Skeletal muscle tissue (tissue), 3 donors: ENCODE measurements at regions not wholly inside any gene's neighbourhood (a gene's known extent, or its start where the extent isn't known, plus 50 kb on each side); places are given as distances from the start of the nearest gene placed in this dataset.
"Not testable (repeated sequence)": the region's sequence is repeated elsewhere in the genome, so short reads cannot be mapped to it uniquely, and the experiment has no call there.

ENCODE experiments used
- H3K27ac ChIP-seq: one replicate; pipeline ENCODE4 v1.7.0; 2013; ENCODE audit warnings: mild to moderate bottlenecking, low read depth, low read length, inconsistent platforms
- H3K27me3 ChIP-seq, 3 donors: one replicate each; pipeline ENCODE4 v1.7.0; 2013; ENCODE audit warnings: low read length in 3 of 3; ENCODE audit not compliant: control insufficient read depth in 3 of 3, insufficient read depth in 3 of 3
- H3K36me3 ChIP-seq, 3 donors: one replicate each; pipeline ENCODE4 v1.7.0; 2013; ENCODE audit warnings: low read length in 3 of 3; ENCODE audit not compliant: control insufficient read depth in 3 of 3, insufficient read depth in 3 of 3
- H3K4me1 ChIP-seq, 3 donors: one replicate each; pipeline ENCODE4 v1.7.0; 2013; ENCODE audit warnings: low read length in 3 of 3, mild to moderate bottlenecking in 3 of 3; ENCODE audit not compliant: control insufficient read depth in 3 of 3, insufficient read depth in 3 of 3
- H3K4me3 ChIP-seq, 3 donors: one replicate each; pipeline ENCODE4 v1.7.0; 2013; ENCODE audit warnings: low read length in 3 of 3
- H3K9ac ChIP-seq, 3 donors: one replicate each; pipeline ENCODE4 v1.7.0; 2013; ENCODE audit warnings: low read length in 3 of 3, mild to moderate bottlenecking in 3 of 3, moderate library complexity in 2 of 3, low read depth in 1 of 3
- H3K9me3 ChIP-seq, 3 donors: one replicate each; pipeline ENCODE4 v1.7.0; 2013; ENCODE audit warnings: low read length in 3 of 3; ENCODE audit not compliant: control insufficient read depth in 3 of 3
- donor health status: Osteomylitis.

GRCh38 chr13:19056355-19056880, 125.2 kb downstream of the TUBA3C start:
- Histone ChIP-seq H3K9ac (no peak overlapping the region), H3K27me3 (no peaks in the 10 kb centered on the region), H3K27ac (no peak overlapping the region), H3K36me3 (no peaks in the 10 kb centered on the region), H3K4me1 (no peaks in the 10 kb centered on the region), H3K9me3 (peaks cover 0 to 4% (median 0%) of the 10 kb centered on the region in 3 donors), H3K4me3 (no peak overlapping the region)

- Histone ChIP-seq H3K4me1 (no peaks in the 10 kb centered on the region), H3K27ac (no peak overlapping the region), H3K4me3 (no peak overlapping the region), H3K36me3 (no peaks in the 10 kb centered on the region), H3K9ac (no peak overlapping the region), H3K27me3 (no peaks in the 10 kb centered on the region), H3K9me3 (peaks cover 0 to 4% (median 0%) of the 10 kb centered on the region in 3 donors)
Observed at GRCh38 chr13:19055611-19056010, 126.0 kb downstream of the TUBA3C start.

- H3K4me3 ChIP-seq, result no peak overlapping the region
- H3K27me3 ChIP-seq, result no peaks in the 10 kb centered on the region
- no peaks in the 10 kb centered on the region for H3K36me3 ChIP-seq
- no peak overlapping the region for H3K27ac ChIP-seq
- H3K4me1 ChIP-seq, result no peaks in the 10 kb centered on the region
- H3K9ac ChIP-seq, result no peak overlapping the region
- peaks cover 0 to 4% (median 0%) of the 10 kb centered on the region in 3 donors for H3K9me3 ChIP-seq
Observed at GRCh38 chr13:19053561-19053960, 128.1 kb downstream of the TUBA3C start.

- H3K4me3 ChIP-seq, result no peak overlapping the region
- no peaks in the 10 kb centered on the region for H3K4me1 ChIP-seq
- H3K27me3 ChIP-seq, result no peaks in the 10 kb centered on the region
- H3K36me3 ChIP-seq, result no peaks in the 10 kb centered on the region
- H3K9me3 ChIP-seq, result peaks cover 0 to 4% (median 0%) of the 10 kb centered on the region in 3 donors
- H3K27ac ChIP-seq, result no peak overlapping the region
- H3K9ac ChIP-seq, result no peak overlapping the region
Observed at GRCh38 chr13:19052931-19053330, 128.7 kb downstream of the TUBA3C start.

- H3K4me1 ChIP-seq, result no peaks in the 10 kb centered on the region
- H3K27ac ChIP-seq, result no peak overlapping the region
- H3K9ac ChIP-seq, result no peak overlapping the region
- no peak overlapping the region for H3K4me3 ChIP-seq
- no peaks in the 10 kb centered on the region for H3K36me3 ChIP-seq
- H3K9me3 ChIP-seq, result peaks cover 0 to 4% (median 0%) of the 10 kb centered on the region in 3 donors
- no peaks in the 10 kb centered on the region for H3K27me3 ChIP-seq
Observed at GRCh38 chr13:19052180-19052579, 129.4 kb downstream of the TUBA3C start.

- H3K9me3 ChIP-seq, result peaks cover 0 to 4% (median 0%) of the 10 kb centered on the region in 3 donors
- H3K36me3 ChIP-seq, result no peaks in the 10 kb centered on the region
- H3K9ac ChIP-seq, result no peak overlapping the region
- H3K4me1 ChIP-seq, result no peaks in the 10 kb centered on the region
- H3K27ac ChIP-seq, result no peak overlapping the region
- H3K27me3 ChIP-seq, result no peaks in the 10 kb centered on the region
- H3K4me3 ChIP-seq, result no peak overlapping the region
Observed at GRCh38 chr13:19050901-19051300, 130.7 kb downstream of the TUBA3C start.

- H3K9me3 ChIP-seq, H3K27ac ChIP-seq, H3K27me3 ChIP-seq, H3K36me3 ChIP-seq, H3K4me1 ChIP-seq, H3K4me3 ChIP-seq, H3K9ac ChIP-seq: not testable (repeated sequence)
Observed at GRCh38 chr13:19049624-19050023, 132.0 kb downstream of the TUBA3C start.

GRCh38 chr13:19048381-19048780, 133.2 kb downstream of the TUBA3C start:
- no peaks in the 10 kb centered on the region for H3K27me3 ChIP-seq
- no peak overlapping the region for H3K4me3 ChIP-seq
- no peaks in the 10 kb centered on the region for H3K36me3 ChIP-seq
- peaks cover 0 to 4% (median 0%) of the 10 kb centered on the region in 3 donors for H3K9me3 ChIP-seq
- H3K4me1 ChIP-seq, result no peaks in the 10 kb centered on the region
- H3K9ac ChIP-seq, result no peak overlapping the region
- no peak overlapping the region for H3K27ac ChIP-seq

GRCh38 chr13:19023115-19023514, 158.5 kb downstream of the TUBA3C start:
- H3K27ac ChIP-seq, result no peak overlapping the region
- H3K27me3 ChIP-seq, result peaks cover 0 to 3% (median 0%) of the 10 kb centered on the region in 3 donors
- no peaks in the 10 kb centered on the region for H3K4me1 ChIP-seq
- H3K9me3 ChIP-seq, result no peaks in the 10 kb centered on the region
- no peak overlapping the region for H3K4me3 ChIP-seq
- no peaks in the 10 kb centered on the region for H3K36me3 ChIP-seq
- H3K9ac ChIP-seq, result no peak overlapping the region

- H3K4me3 ChIP-seq, result no peak overlapping the region
- H3K27me3 ChIP-seq, result peaks cover 0 to 3% (median 0%) of the 10 kb centered on the region in 3 donors
- H3K9me3 ChIP-seq, result no peaks in the 10 kb centered on the region
- no peaks in the 10 kb centered on the region for H3K4me1 ChIP-seq
- no peak overlapping the region for H3K27ac ChIP-seq
- H3K9ac ChIP-seq, result no peak overlapping the region
- H3K36me3 ChIP-seq, result no peaks in the 10 kb centered on the region
Observed at GRCh38 chr13:19020988-19021387, 160.6 kb downstream of the TUBA3C start.
